ENCODE measurements at regions not wholly inside any gene's neighbourhood (a gene's known extent, or its start where the extent isn't known, plus 50 kb on each side); places are given as distances from the start of the nearest gene placed in this dataset.
"Not testable (repeated sequence)": the region's sequence is repeated elsewhere in the genome, so short reads cannot be mapped to it uniquely, and the experiment has no call there.

DNA sequence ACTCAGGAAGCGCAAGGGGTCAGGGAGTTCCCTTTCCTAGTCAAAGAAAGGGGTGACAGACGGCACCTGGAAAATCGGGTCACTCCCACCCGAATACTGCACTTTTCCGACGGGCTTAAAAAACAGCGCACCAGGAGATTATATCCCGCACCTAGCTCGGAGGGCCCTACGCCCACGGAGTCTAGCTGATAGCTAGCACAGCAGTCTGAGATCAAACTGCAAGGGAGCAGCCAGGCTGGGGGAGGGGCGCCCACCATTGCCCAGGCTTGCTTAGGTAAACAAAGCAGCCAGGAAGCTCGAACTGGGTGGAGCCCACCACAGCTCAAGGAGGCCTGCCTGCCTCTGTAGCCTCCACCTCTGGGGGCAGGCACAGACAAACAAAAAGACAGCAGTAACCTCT, 1416.8 kb downstream of the RPA4 start:
- not testable (repeated sequence) for TF ChIP-seq EZH2 (IDR thresholded peaks at IDR 0.05; ENCODE audit: insufficient read depth, poor library complexity, severe bottlenecking); EZH2phosphoT487 (IDR thresholded peaks at IDR 0.05; ENCODE audit: insufficient read depth, low read depth)

Data from GM23248 (cell line).